WERI-Rb-1 (cell line): ENCODE measurements at regions not wholly inside any gene's neighbourhood (a gene's known extent, or its start where the extent isn't known, plus 50 kb on each side); places are given as distances from the start of the nearest gene placed in this dataset.
"Not testable (repeated sequence)": the region's sequence is repeated elsewhere in the genome, so short reads cannot be mapped to it uniquely, and the experiment has no call there.

Source experiments
- DNase-seq: peaks from one replicate; pipeline ENCODE4 v3.0.0-alpha.2; 2020
- H3K27ac ChIP-seq: fragments of 250-450 bp; sonication (Bioruptor Pico); 2 replicates; pipeline ENCODE4 v1.5.1; 2020; ENCODE audit warnings: mild to moderate bottlenecking, moderate library complexity
- H3K27me3 ChIP-seq: fragments of 250-450 bp; sonication (Bioruptor Pico); 2 replicates; pipeline ENCODE4 v1.5.1; 2021; ENCODE audit warnings: mild to moderate bottlenecking, low read depth, moderate library complexity; ENCODE audit not compliant: insufficient read depth, severe bottlenecking
- H3K36me3 ChIP-seq: fragments of 250-450 bp; sonication (Bioruptor Pico); 2 replicates; pipeline ENCODE4 v1.5.1; 2020; ENCODE audit warnings: mild to moderate bottlenecking, moderate library complexity
- H3K4me3 ChIP-seq: 2 replicates; pipeline ENCODE4 v1.5.1; 2011; ENCODE audit warnings: low read depth, mild to moderate bottlenecking, control low read depth, low read length
- H3K9me3 ChIP-seq: fragments of 250-450 bp; sonication (Bioruptor Pico); 2 replicates; pipeline ENCODE4 v1.5.1; 2021; ENCODE audit warnings: mild to moderate bottlenecking, moderate library complexity; ENCODE audit not compliant: severe bottlenecking
- CTCF ChIP-seq: IDR thresholded peaks from 2 replicates; pipeline ENCODE4 v1.5.1; 2011; ENCODE audit warnings: low read depth, mild to moderate bottlenecking, control low read depth, inconsistent platforms, low read length

DNA sequence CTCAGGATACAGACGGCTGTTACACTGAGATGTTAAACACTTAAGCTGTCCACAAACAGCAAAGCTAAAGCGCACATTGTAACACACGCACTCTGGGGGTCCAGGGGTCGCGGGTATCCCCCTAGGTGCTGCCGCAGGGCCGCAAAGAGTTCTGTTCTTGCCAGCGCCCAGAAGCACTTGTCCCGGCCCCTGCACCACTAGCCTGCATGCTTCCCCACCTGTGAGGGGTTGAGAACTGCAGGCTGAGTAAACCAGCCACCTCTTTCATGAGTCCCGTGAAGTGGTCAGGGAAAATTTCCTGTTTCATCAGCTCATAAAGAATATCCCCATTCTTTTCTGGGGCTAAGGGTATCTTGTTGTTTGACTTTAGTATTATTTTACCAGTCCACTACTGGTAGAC, 154.4 kb upstream of the FBXL17 start:
- no peak for DNase-seq
- no peaks in the 10 kb centered on the region for H3K36me3 ChIP-seq
- TF ChIP-seq CTCF: no peak

GRCh38 chr5:108532129-108532445, 150.2 kb upstream of the FBXL17 start:
- not testable (repeated sequence) for DNase-seq, H3K27me3 ChIP-seq, H3K4me3 ChIP-seq, H3K27ac ChIP-seq, H3K9me3 ChIP-seq, H3K36me3 ChIP-seq

More for the DNA sequence above, 154.4 kb upstream of the FBXL17 start:
- H3K27ac ChIP-seq: no peak overlapping the region
- H3K9me3 ChIP-seq: no peaks in the 10 kb centered on the region
- H3K27me3 ChIP-seq: no peaks in the 10 kb centered on the region
- no peak overlapping the region for H3K4me3 ChIP-seq

DNA sequence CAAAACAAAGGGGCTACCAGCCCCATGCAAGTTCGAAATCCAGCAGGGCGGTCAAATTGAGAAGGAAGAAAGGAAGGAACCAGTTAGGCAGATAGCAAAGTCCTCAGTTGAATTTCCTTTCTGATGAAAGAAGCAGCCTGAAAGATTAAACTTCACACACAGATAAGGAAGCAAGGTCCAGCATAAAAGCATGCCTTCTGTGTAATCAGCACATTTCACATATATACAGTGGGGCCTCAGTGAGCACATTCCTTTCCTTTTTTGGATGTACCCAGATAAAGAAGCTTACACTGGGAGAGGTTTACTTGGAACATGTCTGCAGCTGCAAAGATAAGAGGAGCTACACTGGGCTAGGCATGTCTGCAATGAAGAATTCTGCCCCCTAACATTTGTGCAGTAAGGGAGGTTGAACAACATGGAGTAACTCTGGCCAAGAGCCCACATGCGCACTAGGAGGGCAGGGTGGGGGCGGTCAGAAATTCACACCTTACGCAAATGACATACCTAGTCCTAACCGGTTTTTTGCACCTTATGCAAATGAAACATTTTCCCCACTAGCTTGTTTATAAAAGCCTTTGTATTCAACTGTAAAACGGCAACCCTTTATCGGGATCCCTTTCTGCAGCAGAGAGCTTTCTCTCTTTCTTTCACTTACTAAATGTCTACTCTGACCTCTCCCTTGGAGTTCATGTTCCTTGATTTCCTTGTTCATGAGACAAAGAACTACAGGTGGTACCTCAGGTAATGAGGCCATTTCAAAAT, 149.7 kb upstream of the FBXL17 start:
- no peak for DNase-seq
- no peak overlapping the region for H3K4me3 ChIP-seq
- H3K9me3 ChIP-seq: no peaks in the 10 kb centered on the region
- no peak for TF ChIP-seq CTCF
- H3K27ac ChIP-seq: no peak overlapping the region
- H3K27me3 ChIP-seq: no peaks in the 10 kb centered on the region
- H3K36me3 ChIP-seq: no peaks in the 10 kb centered on the region

DNA sequence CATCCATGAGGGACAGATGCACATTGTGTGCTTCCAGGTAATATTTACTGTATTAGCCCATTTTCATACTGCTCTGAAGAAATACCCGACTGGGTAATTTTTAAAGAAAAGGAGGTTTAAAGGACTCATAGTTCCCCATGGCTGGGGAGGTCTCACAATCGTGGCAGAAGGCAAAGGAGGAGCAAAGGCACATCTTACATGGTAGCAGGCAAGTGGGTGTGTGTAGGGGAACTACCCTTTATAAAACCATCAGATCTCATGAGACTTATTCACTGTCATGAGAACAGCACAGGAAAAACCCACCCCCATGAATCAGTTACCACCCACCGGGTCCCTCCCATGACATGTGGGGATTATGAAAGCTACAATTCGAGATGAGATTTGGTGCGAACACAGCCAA, 148.8 kb upstream of the FBXL17 start:
- H3K4me3 ChIP-seq: no peak overlapping the region
- no peak for DNase-seq
- H3K9me3 ChIP-seq: no peaks in the 10 kb centered on the region
- H3K36me3 ChIP-seq: no peaks in the 10 kb centered on the region
- no peak overlapping the region for H3K27ac ChIP-seq
- H3K27me3 ChIP-seq: no peaks in the 10 kb centered on the region
- no peak for TF ChIP-seq CTCF

- no peaks in the 10 kb centered on the region for H3K36me3 ChIP-seq
Observed at GRCh38 chr5:108529381-108529780, 147.5 kb upstream of the FBXL17 start.

GRCh38 chr5:108528655-108529054, 146.8 kb upstream of the FBXL17 start:
- H3K27ac ChIP-seq: no peak overlapping the region
- H3K9me3 ChIP-seq: no peaks in the 10 kb centered on the region
- no peaks in the 10 kb centered on the region for H3K36me3 ChIP-seq
- H3K4me3 ChIP-seq: no peak overlapping the region
- H3K27me3 ChIP-seq: no peaks in the 10 kb centered on the region
- no peak for DNase-seq
- no peak for TF ChIP-seq CTCF

More at GRCh38 chr5:108529381-108529780, 147.5 kb upstream of the FBXL17 start:
- Histone ChIP-seq H3K27ac (no peak overlapping the region), H3K9me3 (no peaks in the 10 kb centered on the region), H3K4me3 (no peak overlapping the region), H3K27me3 (no peaks in the 10 kb centered on the region)
- no peak for TF ChIP-seq CTCF
- DNase-seq: no peak
